Nephron progenitor cell (in vitro differentiated cells): ENCODE measurements at regions not wholly inside any gene's neighbourhood (a gene's known extent, or its start where the extent isn't known, plus 50 kb on each side); places are given as distances from the start of the nearest gene placed in this dataset.

Experiments used
- DNase-seq: peaks from one replicate; pipeline ENCODE4 v3.0.0; 2021
- H3K27ac Mint-ChIP-seq: 2 replicates; pipeline ENCODE4 v1.8.0; 2021; ENCODE audit warnings: mild to moderate bottlenecking, moderate library complexity, mixed read lengths
- H3K27me3 Mint-ChIP-seq: 2 replicates; pipeline ENCODE4 v1.8.0; 2021; ENCODE audit warnings: mild to moderate bottlenecking, low read depth, mixed read lengths; ENCODE audit not compliant: poor library complexity
- H3K36me3 Mint-ChIP-seq: 2 replicates; pipeline ENCODE4 v1.8.0; 2021; ENCODE audit warnings: low read depth, mixed read lengths
- H3K4me1 Mint-ChIP-seq: 2 replicates; pipeline ENCODE4 v1.8.0; 2021; ENCODE audit warnings: mixed read lengths
- H3K4me3 Mint-ChIP-seq: 2 replicates; pipeline ENCODE4 v1.8.0; 2021; ENCODE audit warnings: mild to moderate bottlenecking, moderate library complexity, mixed read lengths
- H3K9me3 Mint-ChIP-seq: 2 replicates; pipeline ENCODE4 v1.8.0; 2021; ENCODE audit warnings: mild to moderate bottlenecking, moderate library complexity, mixed read lengths
- CTCF ChIP-seq: fragments of 200-600 bp; sonication (generic); IDR thresholded peaks from 2 replicates; pipeline ENCODE4 v1.5.0; 2021; ENCODE audit warnings: antibody characterized with exemption

- DNase-seq = no peak
- no peak for TF ChIP-seq CTCF
- H3K27me3 Mint-ChIP-seq = peaks cover 8% of the 10 kb centered on the region
- no peaks in the 10 kb centered on the region for H3K9me3 Mint-ChIP-seq
- no peaks in the 10 kb centered on the region for H3K36me3 Mint-ChIP-seq
- no peak overlapping the region for H3K4me3 Mint-ChIP-seq
- no peak overlapping the region for H3K27ac Mint-ChIP-seq
- peaks cover 11% of the 10 kb centered on the region for H3K4me1 Mint-ChIP-seq
Observed at GRCh38 chr7:17101207-17101696, 197.2 kb upstream of the AHR start.

GRCh38 chr7:17103170-17103569 lies 195.3 kb upstream of the AHR start:
- no peak for DNase-seq
- H3K27me3 Mint-ChIP-seq = peaks cover 10% of the 10 kb centered on the region
- H3K27ac Mint-ChIP-seq = no peak overlapping the region
- TF ChIP-seq CTCF = no peak
- no peak overlapping the region for H3K4me3 Mint-ChIP-seq
- peaks cover 5% of the 10 kb centered on the region for H3K4me1 Mint-ChIP-seq
- no peaks in the 10 kb centered on the region for H3K36me3 Mint-ChIP-seq
- H3K9me3 Mint-ChIP-seq = no peaks in the 10 kb centered on the region

- Mint-ChIP-seq H3K4me3 (no peak overlapping the region), H3K9me3 (no peaks in the 10 kb centered on the region), H3K27ac (no peak overlapping the region), H3K4me1 (peaks cover 5% of the 10 kb centered on the region), H3K27me3 (peaks cover 7% of the 10 kb centered on the region), H3K36me3 (no peaks in the 10 kb centered on the region)
- TF ChIP-seq CTCF = no peak
- DNase-seq = no peak
Observed at GRCh38 chr7:17103984-17104383, 194.5 kb upstream of the AHR start.

- H3K27ac Mint-ChIP-seq = no peak overlapping the region
- TF ChIP-seq CTCF = no peak
- peaks cover 7% of the 10 kb centered on the region for H3K27me3 Mint-ChIP-seq
- H3K4me3 Mint-ChIP-seq = no peak overlapping the region
- peaks cover 5% of the 10 kb centered on the region for H3K4me1 Mint-ChIP-seq
- DNase-seq = no peak
- H3K9me3 Mint-ChIP-seq = no peaks in the 10 kb centered on the region
- H3K36me3 Mint-ChIP-seq = no peaks in the 10 kb centered on the region
Observed at GRCh38 chr7:17104419-17104818, 194.0 kb upstream of the AHR start.

GRCh38 chr7:17105701-17106100 lies 192.8 kb upstream of the AHR start:
- Mint-ChIP-seq H3K4me1 (peaks cover 5% of the 10 kb centered on the region), H3K9me3 (no peaks in the 10 kb centered on the region), H3K27me3 (peaks cover 7% of the 10 kb centered on the region), H3K36me3 (no peaks in the 10 kb centered on the region), H3K4me3 (no peak overlapping the region), H3K27ac (no peak overlapping the region)
- DNase-seq = no peak
- no peak for TF ChIP-seq CTCF

- Mint-ChIP-seq H3K4me1 (peaks cover 5% of the 10 kb centered on the region), H3K27ac (no peak overlapping the region), H3K4me3 (no peak overlapping the region), H3K9me3 (no peaks in the 10 kb centered on the region), H3K36me3 (no peaks in the 10 kb centered on the region), H3K27me3 (peaks cover 12% of the 10 kb centered on the region)
- no peak for DNase-seq
- no peak for TF ChIP-seq CTCF
Observed at GRCh38 chr7:17108049-17108584, 190.3 kb upstream of the AHR start.
